CD14-positive monocyte (primary cell): ENCODE measurements at regions not wholly inside any gene's neighbourhood (a gene's known extent, or its start where the extent isn't known, plus 50 kb on each side); places are given as distances from the start of the nearest gene placed in this dataset.

Source experiments
- DNase-seq, 3 donors: peaks; one replicate each; pipeline ENCODE4 v3.0.0-alpha.2; 2011 to 2022
- H2AFZ ChIP-seq: 2 replicates; pipeline ENCODE4 v1.6.0; 2012; ENCODE audit warnings: mild to moderate bottlenecking, low read depth, low read length, inconsistent platforms; ENCODE audit not compliant: insufficient read depth, poor library complexity, severe bottlenecking
- H3K27ac ChIP-seq, 2 donors: 1 replicate in 1 of 2; 2 replicates in 1 of 2; pipeline ENCODE4 v1.5.1; 2012 to 2013; ENCODE audit warnings: low read length in 2 of 2, control low read depth in 1 of 2, inconsistent platforms in 1 of 2, low read depth in 1 of 2, mild to moderate bottlenecking in 1 of 2
- H3K27me3 ChIP-seq, 2 donors: one replicate each; pipeline versions ENCODE4 v1.6.0 to v1.6.1; 2011 to 2013; ENCODE audit warnings: low read length in 2 of 2; ENCODE audit not compliant: control insufficient read depth in 2 of 2, insufficient read depth in 2 of 2
- H3K36me3 ChIP-seq, 2 donors: replicated peaks in 1 of 2; 1 replicate in 1 of 2; 2 replicates in 1 of 2; pipeline versions ENCODE4 v1.5.1 to v1.6.1; 2012 to 2013; ENCODE audit warnings: low read length in 2 of 2, control low read depth in 1 of 2, inconsistent platforms in 1 of 2, mild to moderate bottlenecking in 1 of 2; ENCODE audit not compliant: insufficient read depth in 2 of 2, control insufficient read depth in 1 of 2
- H3K4me1 ChIP-seq, 2 donors: 1 replicate in 1 of 2; 2 replicates in 1 of 2; pipeline versions ENCODE4 v1.5.1 to v1.6.1; 2012 to 2013; ENCODE audit warnings: low read length in 2 of 2, control low read depth in 1 of 2, inconsistent platforms in 1 of 2, mild to moderate bottlenecking in 1 of 2, moderate library complexity in 1 of 2; ENCODE audit not compliant: insufficient read depth in 2 of 2, control insufficient read depth in 1 of 2
- H3K4me2 ChIP-seq: replicated peaks from 2 replicates; pipeline ENCODE3; 2012; ENCODE audit warnings: low read length, moderate library complexity, mild to moderate bottlenecking; ENCODE audit not compliant: poor library complexity, severe bottlenecking; ENCODE audit errors: extremely low read depth
- H3K4me3 ChIP-seq, 3 experiments: fragments of 200-600 bp in 1 of 3; sonication (generic) in 1 of 3; replicated peaks in 1 of 3; 1 replicate in 2 of 3; 2 replicates in 1 of 3; pipeline ENCODE4 v1.5.1; 2011 to 2013; ENCODE audit warnings: low read length in 3 of 3, mild to moderate bottlenecking in 3 of 3, control low read depth in 2 of 3, low read depth in 2 of 3, inconsistent platforms in 1 of 3, moderate library complexity in 1 of 3
- H3K79me2 ChIP-seq: 2 replicates; pipeline ENCODE4 v1.6.0; 2012; ENCODE audit warnings: mild to moderate bottlenecking, control low read depth, inconsistent platforms, low read length, moderate library complexity; ENCODE audit not compliant: insufficient read depth
- H3K9ac ChIP-seq: 2 replicates; pipeline ENCODE4 v1.6.0; 2017; ENCODE audit warnings: low read length, mild to moderate bottlenecking; ENCODE audit not compliant: insufficient read depth, poor library complexity, severe bottlenecking
- H3K9me3 ChIP-seq, 2 donors: replicated peaks in 1 of 2; 1 replicate in 1 of 2; 2 replicates in 1 of 2; pipeline versions ENCODE4 v1.5.1 to v1.6.1; 2012 to 2013; ENCODE audit warnings: low read length in 2 of 2, control low read depth in 1 of 2; ENCODE audit not compliant: control insufficient read depth in 1 of 2, insufficient read depth in 1 of 2
- H4K20me1 ChIP-seq: 2 replicates; pipeline ENCODE4 v1.6.0; 2012; ENCODE audit warnings: mild to moderate bottlenecking, low read length, control low read depth, moderate library complexity; ENCODE audit not compliant: insufficient read depth
- H3K27ac Mint-ChIP-seq, 7 donors: one replicate each; pipeline ENCODE4 v1.8.0; 2020; ENCODE audit warnings: mild to moderate bottlenecking in 7 of 7, mixed read lengths in 7 of 7, moderate library complexity in 6 of 7, inconsistent platforms in 2 of 7
- H3K27me3 Mint-ChIP-seq, 3 donors: one replicate each; pipeline ENCODE4 v1.8.0; 2021 to 2022; ENCODE audit warnings: low read depth in 3 of 3, mild to moderate bottlenecking in 3 of 3, mixed read lengths in 3 of 3, moderate library complexity in 3 of 3, inconsistent platforms in 1 of 3
- H3K36me3 Mint-ChIP-seq, 2 donors: one replicate each; pipeline ENCODE4 v1.8.0; 2020; ENCODE audit warnings: mixed read lengths in 2 of 2, inconsistent platforms in 1 of 2, mild to moderate bottlenecking in 1 of 2
- H3K4me1 Mint-ChIP-seq: one replicate; pipeline ENCODE4 v1.8.0; 2020; ENCODE audit warnings: mild to moderate bottlenecking, mixed read lengths
- H3K4me3 Mint-ChIP-seq, 2 donors: one replicate each; pipeline ENCODE4 v1.8.0; 2020; ENCODE audit warnings: mild to moderate bottlenecking in 2 of 2, mixed read lengths in 2 of 2, moderate library complexity in 1 of 2
- H3K9me3 Mint-ChIP-seq, 7 donors: one replicate each; pipeline ENCODE4 v1.8.0; 2020 to 2022; ENCODE audit warnings: mixed read lengths in 7 of 7, mild to moderate bottlenecking in 6 of 7, moderate library complexity in 6 of 7, inconsistent platforms in 2 of 7
- CTCF ChIP-seq: fragments of 200-600 bp; IDR thresholded peaks from one replicate; pipeline ENCODE4 v1.8.0; 2022; ENCODE audit warnings: antibody characterized with exemption, mild to moderate bottlenecking
- WGBS: methylation state at CpG from one replicate; pipeline ENCODE4 v1.1.5; 2013; ENCODE audit warnings: missing lambda C conversion rate; ENCODE audit not compliant: insufficient coverage; 5-methylcytosine and 5-hydroxymethylcytosine counted together
- intact Hi-C, 2 donors: fragments of 100-400 bp; cut with micrococcal nuclease; formaldehyde crosslinking; loops; one replicate each; pipeline versions ENCODE4 v1.15.0 to v1.15.1; 2023

- Histone ChIP-seq H4K20me1 (no peaks in the 10 kb centered on the region), H3K9me3 (peaks cover 0 to 6% of the 10 kb centered on the region in 2 donors), H3K4me3 (no peak overlapping the region), H3K27ac (no peak overlapping the region), H3K36me3 (no peaks in the 10 kb centered on the region), H3K9ac (no peak overlapping the region), H3K4me2 (no peak overlapping the region), H3K4me1 (peaks cover 5 to 14% of the 10 kb centered on the region in 2 donors), H2AFZ (no peak overlapping the region), H3K79me2 (no peaks in the 10 kb centered on the region), H3K27me3 (no peaks in the 10 kb centered on the region)
- 44% methylated on average over 9 of the region's 9 CpGs for whole genome bisulfite sequencing
- H3K4me1 Mint-ChIP-seq: peaks cover 27% of the 10 kb centered on the region
- H3K27ac Mint-ChIP-seq: no peak overlapping the region
- DNase-seq: no peak
- peaks cover 8 to 14% (median 9%) of the 10 kb centered on the region in 3 donors for H3K27me3 Mint-ChIP-seq
- H3K36me3 Mint-ChIP-seq: peaks cover 0 to 2% of the 10 kb centered on the region in 2 donors
- intact Hi-C loops: no loop called here
- no peak for TF ChIP-seq CTCF
- H3K4me3 Mint-ChIP-seq: no peak overlapping the region
- peaks cover 3 to 6% (median 5%) of the 10 kb centered on the region in 7 donors for H3K9me3 Mint-ChIP-seq
Observed at GRCh38 chr22:27576413-27576812, 225.1 kb downstream of the MN1 start.

DNA sequence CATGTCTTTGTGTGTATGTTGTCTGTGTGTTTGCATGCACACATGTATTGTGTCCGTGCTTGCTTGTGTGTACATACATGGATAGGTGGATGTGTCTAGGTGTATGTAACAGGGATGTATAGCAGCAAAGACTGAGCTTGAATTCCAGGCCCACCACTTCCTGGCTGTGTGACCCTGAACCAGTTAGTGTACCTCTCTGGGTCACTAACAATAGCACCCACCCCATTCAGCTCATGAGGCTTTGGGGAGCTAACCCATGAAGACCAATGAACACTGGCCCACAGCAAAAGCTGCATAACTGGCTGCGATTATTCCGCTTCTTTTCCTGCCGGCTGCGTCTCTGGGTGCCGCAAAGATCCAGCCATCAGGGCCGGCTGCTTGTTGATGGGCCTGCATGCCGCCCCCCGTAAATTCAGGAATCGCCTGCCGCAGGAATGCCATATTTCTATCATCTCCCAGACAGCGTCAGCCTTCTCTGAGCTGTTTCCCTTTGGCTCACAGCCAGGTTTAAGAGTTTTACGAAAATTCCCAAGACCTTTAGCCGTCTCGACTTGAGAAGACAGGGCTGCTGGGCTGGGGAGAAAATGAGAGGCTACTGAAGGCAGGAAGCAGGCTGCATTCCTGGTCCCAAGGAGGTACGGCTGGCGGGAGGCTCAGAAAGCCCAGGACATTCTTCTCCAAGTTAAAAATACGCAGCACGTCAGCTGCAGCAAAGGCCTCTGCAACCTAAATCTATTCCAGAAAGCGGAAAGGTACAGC, 224.6 kb downstream of the MN1 start:
- no peak overlapping the region for H3K4me2 ChIP-seq
- Mint-ChIP-seq H3K36me3 (peaks cover 0 to 2% of the 10 kb centered on the region in 2 donors), H3K4me1 (peaks cover 27% of the 10 kb centered on the region), H3K4me3 (no peak overlapping the region), H3K9me3 (peaks cover 3 to 5% (median 5%) of the 10 kb centered on the region in 7 donors), H3K27me3 (peaks cover 8 to 14% (median 9%) of the 10 kb centered on the region in 3 donors), H3K27ac (no peak overlapping the region)
- H3K9me3 ChIP-seq: peaks cover 0 to 4% of the 10 kb centered on the region in 2 donors
- no peak for DNase-seq
- no peaks in the 10 kb centered on the region for H3K79me2 ChIP-seq
- intact Hi-C loops: no loop called here
- no peaks in the 10 kb centered on the region for H3K36me3 ChIP-seq
- no peak overlapping the region for H3K4me3 ChIP-seq
- no peaks in the 10 kb centered on the region for H4K20me1 ChIP-seq
- WGBS: 56% methylated on average over 19 of the region's 20 CpGs
- no peak for TF ChIP-seq CTCF
- H3K9ac ChIP-seq: no peak overlapping the region
- H3K27me3 ChIP-seq: no peaks in the 10 kb centered on the region
- H3K27ac ChIP-seq: no peak overlapping the region
- H3K4me1 ChIP-seq: peaks cover 5 to 14% of the 10 kb centered on the region in 2 donors
- no peak overlapping the region for H2AFZ ChIP-seq
